ENCODE measurements at regions not wholly inside any gene's neighbourhood (a gene's known extent, or its start where the extent isn't known, plus 50 kb on each side); places are given as distances from the start of the nearest gene placed in this dataset.
A peak's percentile ranks its signal among the peaks of the same experiment; 100 is the strongest.
"Not testable (repeated sequence)": the region's sequence is repeated elsewhere in the genome, so short reads cannot be mapped to it uniquely, and the experiment has no call there.

DNA sequence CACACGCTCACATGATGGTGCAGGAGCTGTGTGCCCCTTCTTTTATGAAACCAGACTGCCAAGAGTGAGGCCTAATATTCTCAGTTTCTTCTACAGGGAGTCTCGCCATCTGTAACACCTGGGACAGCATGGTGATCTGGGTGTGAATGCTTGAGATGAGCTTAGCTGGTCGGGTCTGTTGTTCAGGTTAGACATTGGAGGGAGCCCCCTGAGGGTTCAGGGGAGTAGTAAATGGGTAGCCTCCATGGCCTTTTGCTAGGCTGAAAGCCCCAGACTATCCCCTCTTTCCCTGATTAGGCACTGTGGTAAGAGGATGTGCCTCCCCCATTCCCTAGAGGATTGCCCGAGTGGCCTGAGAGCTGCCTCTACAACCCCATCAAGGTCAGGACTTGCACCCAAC lies 1916.1 kb downstream of the PCDH9 start:
- Histone ChIP-seq H3K9me3 (ENCODE audit: low read depth, low read length) (no peaks in the 10 kb centered on the region; the same call in 1 of the 2 replicates), H3K9ac (ENCODE audit: insufficient read length) (no peak overlapping the region), H3K36me3 (ENCODE audit: insufficient read depth, low read length) (no peaks in the 10 kb centered on the region), H3K27ac (no peak overlapping the region), H3K4me3 (no peak overlapping the region)
- no peak for TF ChIP-seq FOXP2 (optimal IDR thresholded peaks at IDR 0.05; ENCODE audit: control extremely low read depth, extremely low read length, insufficient read depth)
- TF ChIP-seq EZH2 (IDR thresholded peaks at IDR 0.05): no peak
- no peak for TF ChIP-seq POLR2AphosphoS5 (IDR thresholded peaks at IDR 0.05; ENCODE audit: borderline replicate concordance, low read depth, low read length)
- no peak for DNase-seq (ENCODE audit: low read depth, low spot score)

DNA sequence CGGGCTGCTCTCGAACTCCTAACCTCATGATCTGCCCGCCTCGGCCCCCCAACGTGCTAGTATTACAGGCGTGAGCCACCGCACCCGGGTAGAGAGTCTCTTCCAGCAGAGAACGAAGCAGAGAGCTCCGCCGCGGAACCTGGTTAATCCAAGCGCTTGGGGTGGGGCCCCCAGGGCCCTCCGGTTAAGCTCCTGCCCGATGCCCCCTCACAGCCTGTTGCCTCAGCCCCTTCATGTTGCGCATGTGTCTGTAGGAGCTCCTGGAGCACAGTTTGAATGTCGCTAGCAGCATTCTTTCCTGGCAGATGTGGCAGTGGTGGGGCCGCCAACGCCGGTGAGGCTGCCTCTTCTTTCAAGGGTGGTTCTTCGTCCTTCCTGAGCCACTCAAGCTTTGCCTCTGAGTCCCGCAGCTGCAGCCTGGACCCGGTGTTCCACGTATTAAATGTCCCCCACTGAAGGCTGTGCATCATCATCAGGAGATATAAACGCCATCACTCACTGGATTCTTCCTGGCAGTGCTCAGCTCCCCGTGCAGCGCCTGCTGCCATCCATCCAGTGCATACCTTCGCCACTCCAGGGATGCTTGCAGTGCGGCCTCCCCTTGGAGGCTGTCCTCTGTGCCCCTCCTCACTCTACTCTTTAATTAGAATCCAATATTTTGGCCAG lies 1919.3 kb downstream of the PCDH9 start:
- TF ChIP-seq FOXP2 (optimal IDR thresholded peaks at IDR 0.05; ENCODE audit: control extremely low read depth, extremely low read length, insufficient read depth) (no peak), EZH2 (IDR thresholded peaks at IDR 0.05) (no peak), POLR2AphosphoS5 (IDR thresholded peaks at IDR 0.05; ENCODE audit: borderline replicate concordance, low read depth, low read length) (no peak)
- H3K9me3 ChIP-seq (ENCODE audit: low read depth, low read length): no peaks in the 10 kb centered on the region
- H3K9ac ChIP-seq (ENCODE audit: insufficient read length): no peak overlapping the region
- no peak for DNase-seq (ENCODE audit: low read depth, low spot score)
- no peaks in the 10 kb centered on the region for H3K36me3 ChIP-seq (ENCODE audit: insufficient read depth, low read length)
- H3K27ac ChIP-seq: no peak overlapping the region
- H3K4me3 ChIP-seq: no peak overlapping the region

DNA sequence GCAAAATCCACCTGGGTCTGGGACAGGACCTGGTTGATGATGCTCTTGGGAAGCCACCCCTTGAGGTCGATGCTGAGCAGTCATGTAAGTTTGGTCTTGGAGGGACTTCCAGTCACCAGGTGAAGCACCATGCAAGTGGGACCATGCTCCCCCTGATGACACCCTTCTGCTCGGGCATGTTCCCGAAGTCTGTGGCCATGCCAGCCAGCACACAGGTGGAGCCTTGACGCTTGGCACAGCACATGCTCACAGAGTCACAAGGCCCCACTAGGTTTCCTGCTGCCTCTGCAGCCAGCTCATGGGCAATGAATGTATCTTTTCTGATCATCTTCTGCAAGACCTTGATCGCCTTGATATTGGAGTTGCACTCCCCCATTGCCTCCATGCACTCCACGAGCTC lies 1920.2 kb downstream of the PCDH9 start:
- no peak for TF ChIP-seq POLR2AphosphoS5 (IDR thresholded peaks at IDR 0.05; ENCODE audit: borderline replicate concordance, low read depth, low read length)
- TF ChIP-seq FOXP2 (optimal IDR thresholded peaks at IDR 0.05; ENCODE audit: control extremely low read depth, extremely low read length, insufficient read depth): no peak
- TF ChIP-seq EZH2 (IDR thresholded peaks at IDR 0.05): no peak
- H3K9me3 ChIP-seq (ENCODE audit: low read depth, low read length): no peaks in the 10 kb centered on the region

DNA sequence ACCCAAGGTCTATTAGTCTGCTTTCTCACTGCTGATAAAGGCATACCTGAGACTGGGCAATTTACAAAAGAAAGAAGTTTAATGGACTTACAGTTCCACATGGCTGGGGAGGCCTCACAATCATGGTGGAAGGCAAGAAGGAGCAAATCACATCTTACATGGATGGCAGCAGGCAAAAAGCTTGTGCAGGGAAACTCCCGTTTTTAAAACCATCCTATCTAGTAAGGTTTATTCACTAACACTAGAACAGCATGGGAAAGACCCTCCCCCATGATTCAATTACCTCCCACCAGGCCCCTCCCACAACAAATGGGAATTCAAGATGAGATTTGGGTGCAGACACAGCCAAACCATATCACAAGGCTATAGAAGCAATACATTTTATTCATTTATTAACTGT lies 1921.4 kb downstream of the PCDH9 start:
- H3K27ac ChIP-seq; H3K9ac ChIP-seq (ENCODE audit: insufficient read length); H3K9me3 ChIP-seq (ENCODE audit: low read depth, low read length); H3K4me3 ChIP-seq; DNase-seq (ENCODE audit: low read depth, low spot score); H3K36me3 ChIP-seq (ENCODE audit: insufficient read depth, low read length): not testable (repeated sequence)

More for the DNA sequence above, 1920.2 kb downstream of the PCDH9 start:
- no peak for DNase-seq (ENCODE audit: low read depth, low spot score)
- Histone ChIP-seq H3K4me3 (no peak overlapping the region), H3K36me3 (ENCODE audit: insufficient read depth, low read length) (no peaks in the 10 kb centered on the region), H3K9ac (ENCODE audit: insufficient read length) (no peak overlapping the region), H3K27ac (no peak overlapping the region)

DNA sequence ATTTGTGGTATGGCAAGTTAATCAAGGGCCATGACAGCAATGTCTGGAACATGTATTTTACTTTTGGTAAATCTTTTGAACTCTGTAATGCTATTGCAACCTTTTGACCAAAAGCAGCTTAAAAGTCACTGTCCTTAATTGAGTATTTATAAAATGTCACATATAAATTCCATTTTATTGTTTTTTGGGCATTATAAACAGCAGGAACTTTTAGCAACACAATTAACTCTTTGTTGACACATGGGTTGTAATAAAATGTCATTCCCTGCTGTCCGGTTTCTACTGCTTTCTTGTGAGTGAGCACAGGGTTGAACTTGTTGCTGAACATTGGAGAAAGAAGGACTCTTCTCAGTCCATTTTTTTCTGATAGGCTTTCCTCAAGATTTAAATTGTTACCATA lies 1923.1 kb downstream of the PCDH9 start:
- Histone ChIP-seq H3K4me3 (no peak overlapping the region), H3K27ac (no peak overlapping the region), H3K9ac (ENCODE audit: insufficient read length) (no peak overlapping the region), H3K36me3 (ENCODE audit: insufficient read depth, low read length) (no peaks in the 10 kb centered on the region), H3K9me3 (ENCODE audit: low read depth, low read length) (no peaks in the 10 kb centered on the region)
- no peak for DNase-seq (ENCODE audit: low read depth, low spot score)
- TF ChIP-seq EZH2 (IDR thresholded peaks at IDR 0.05): no peak
- TF ChIP-seq POLR2AphosphoS5 (IDR thresholded peaks at IDR 0.05; ENCODE audit: borderline replicate concordance, low read depth, low read length): no peak
- TF ChIP-seq FOXP2 (optimal IDR thresholded peaks at IDR 0.05; ENCODE audit: control extremely low read depth, extremely low read length, insufficient read depth): no peak

DNA sequence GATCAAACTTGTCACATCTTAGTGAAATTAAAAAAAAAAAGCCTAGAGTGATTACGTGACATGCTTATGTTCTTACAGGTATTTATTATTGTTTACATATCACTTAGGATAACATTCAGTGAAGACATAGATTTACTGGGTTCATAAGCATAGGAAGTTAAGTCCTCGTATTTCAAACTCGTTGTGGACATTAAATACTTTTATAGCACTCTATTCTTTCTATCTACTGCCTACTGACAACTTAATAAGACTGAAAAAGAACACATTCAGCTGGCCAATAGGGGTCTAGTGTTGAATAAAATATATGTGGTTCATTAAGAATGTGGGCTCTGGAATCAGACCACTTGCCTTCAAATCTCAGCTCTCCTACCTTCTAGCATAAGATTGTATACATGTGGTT lies 1927.4 kb downstream of the PCDH9 start:
- H3K9ac ChIP-seq (ENCODE audit: insufficient read length): no peak overlapping the region
- TF ChIP-seq EZH2 (IDR thresholded peaks at IDR 0.05) (no peak), POLR2AphosphoS5 (IDR thresholded peaks at IDR 0.05; ENCODE audit: borderline replicate concordance, low read depth, low read length) (no peak), FOXP2 (optimal IDR thresholded peaks at IDR 0.05; ENCODE audit: control extremely low read depth, extremely low read length, insufficient read depth) (no peak)

DNA sequence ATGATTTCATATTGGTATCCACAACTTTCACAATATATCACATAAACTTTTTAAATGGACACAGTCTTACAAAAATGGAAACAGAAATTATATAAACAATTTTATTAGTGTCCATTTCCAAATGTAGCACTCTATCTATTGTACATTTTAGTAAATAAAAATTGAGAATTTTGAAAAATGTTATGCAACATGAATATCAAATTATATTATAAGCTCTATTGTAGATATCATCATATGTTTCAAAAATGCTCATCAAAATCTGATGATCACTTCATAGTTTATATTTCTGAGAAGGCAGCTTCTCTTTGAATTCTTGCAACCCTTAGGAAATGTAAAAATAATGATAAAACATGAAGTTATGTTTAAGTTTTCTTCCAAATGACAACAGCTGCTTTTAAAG lies 1928.6 kb downstream of the PCDH9 start:
- TF ChIP-seq FOXP2 (optimal IDR thresholded peaks at IDR 0.05; ENCODE audit: control extremely low read depth, extremely low read length, insufficient read depth): no peak
- TF ChIP-seq POLR2AphosphoS5 (IDR thresholded peaks at IDR 0.05; ENCODE audit: borderline replicate concordance, low read depth, low read length): no peak
- no peak for TF ChIP-seq EZH2 (IDR thresholded peaks at IDR 0.05)
- H3K9me3 ChIP-seq (ENCODE audit: low read depth, low read length): no peaks in the 10 kb centered on the region
- H3K36me3 ChIP-seq (ENCODE audit: insufficient read depth, low read length): no peaks in the 10 kb centered on the region
- H3K9ac ChIP-seq (ENCODE audit: insufficient read length): no peak overlapping the region
- peak overlapping the region; percentile 54; the same call in 1 of the 2 replicates for H3K27ac ChIP-seq
- DNase-seq (ENCODE audit: low read depth, low spot score): no peak
- no peak overlapping the region for H3K4me3 ChIP-seq

More for the DNA sequence above, 1927.4 kb downstream of the PCDH9 start:
- Histone ChIP-seq H3K9me3 (ENCODE audit: low read depth, low read length) (no peaks in the 10 kb centered on the region), H3K27ac (no peak overlapping the region), H3K4me3 (no peak overlapping the region), H3K36me3 (ENCODE audit: insufficient read depth, low read length) (no peaks in the 10 kb centered on the region)
- no peak for DNase-seq (ENCODE audit: low read depth, low spot score)

DNA sequence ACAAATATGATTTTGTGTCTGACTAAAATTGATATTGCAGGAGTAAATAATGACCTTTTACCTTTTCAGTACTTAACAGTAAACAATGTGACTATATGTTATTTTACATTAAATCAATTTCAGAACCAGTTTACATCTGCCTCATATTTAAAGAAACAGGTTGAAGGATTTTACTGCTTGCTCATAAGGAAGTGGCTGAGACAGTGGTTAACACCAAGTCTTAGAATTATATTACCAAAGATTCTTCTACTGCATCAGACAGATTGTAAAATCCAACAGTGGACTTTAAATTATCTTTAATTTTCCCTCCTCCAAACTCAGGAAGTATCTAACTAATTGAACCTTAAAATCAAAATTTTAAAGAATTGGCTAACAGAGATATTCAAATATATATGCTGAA lies 1929.9 kb downstream of the PCDH9 start:
- Histone ChIP-seq H3K36me3 (ENCODE audit: insufficient read depth, low read length) (no peaks in the 10 kb centered on the region), H3K9ac (ENCODE audit: insufficient read length) (no peak overlapping the region), H3K4me3 (no peak overlapping the region), H3K9me3 (ENCODE audit: low read depth, low read length) (no peaks in the 10 kb centered on the region), H3K27ac (no peak overlapping the region)
- TF ChIP-seq POLR2AphosphoS5 (IDR thresholded peaks at IDR 0.05; ENCODE audit: borderline replicate concordance, low read depth, low read length) (no peak), FOXP2 (optimal IDR thresholded peaks at IDR 0.05; ENCODE audit: control extremely low read depth, extremely low read length, insufficient read depth) (no peak), EZH2 (IDR thresholded peaks at IDR 0.05) (no peak)
- DNase-seq (ENCODE audit: low read depth, low spot score): no peak
